HEK293 (cell line): ENCODE measurements at regions not wholly inside any gene's neighbourhood (a gene's known extent, or its start where the extent isn't known, plus 50 kb on each side); places are given as distances from the start of the nearest gene placed in this dataset.

ENCODE experiments used
- CTCF ChIA-PET: fragments of 350-600 bp; formaldehyde crosslinking; extraction: SDS; loops from one replicate; lab custom pipeline; 2021; ENCODE audit warnings: antibody characterized with exemption; lab: Yijun Ruan, JAX
- POLR2A ChIA-PET: fragments of 300-600 bp; formaldehyde crosslinking; extraction: SDS; loops from one replicate; lab custom pipeline; 2020; ENCODE audit warnings: antibody characterized with exemption, inconsistent platforms; lab: Yijun Ruan, JAX
- H3K27ac ChIP-seq: fragments of 200-500 bp; sonication (Bioruptor generic); 2 replicates; pipeline ENCODE4 v1.5.1; 2014; ENCODE audit warnings: low read depth, low read length, control low read depth, inconsistent platforms; ENCODE audit errors: extremely low read depth
- H3K36me3 ChIP-seq, 2 experiments: fragments of 200-500 bp in 1 of 2; sonication (Bioruptor generic) in 1 of 2; 1 replicate in 1 of 2; 2 replicates in 1 of 2; pipeline ENCODE4 v1.5.1; 2014 to 2017; ENCODE audit warnings: inconsistent platforms in 2 of 2, low read length in 2 of 2; ENCODE audit not compliant: control insufficient read depth in 2 of 2, insufficient read depth in 1 of 2
- H3K4me1 ChIP-seq: fragments of 200-500 bp; sonication (Bioruptor generic); 2 replicates; pipeline ENCODE4 v1.5.1; 2014; ENCODE audit warnings: mild to moderate bottlenecking, low read length, inconsistent platforms; ENCODE audit not compliant: control insufficient read depth, insufficient read depth
- H3K4me3 ChIP-seq: 2 replicates; pipeline ENCODE4 v1.5.1; 2011; ENCODE audit warnings: low read depth, mild to moderate bottlenecking, control low read depth, low read length, moderate library complexity
- H3K9me3 ChIP-seq: fragments of 200-500 bp; sonication (Bioruptor generic); 2 replicates; pipeline ENCODE4 v1.5.1; 2014; ENCODE audit warnings: low read depth, low read length, inconsistent platforms; ENCODE audit not compliant: control insufficient read depth, insufficient read depth
- BCL11B ChIP-seq: fragments of 450-650 bp; formaldehyde crosslinking; IDR thresholded peaks from 2 replicates; pipeline ENCODE4 v1.5.1; 2016; ENCODE audit warnings: low read depth, missing biosample characterization, missing genetic modification characterization
- BCL6B ChIP-seq: fragments of 450-650 bp; formaldehyde crosslinking; IDR thresholded peaks from 2 replicates; pipeline ENCODE4 v1.5.1; 2017; ENCODE audit warnings: missing biosample characterization, missing genetic modification characterization
- INSM2 ChIP-seq: fragments of 450-650 bp; formaldehyde crosslinking; IDR thresholded peaks from 2 replicates; pipeline ENCODE4 v1.5.1; 2016; ENCODE audit warnings: missing biosample characterization, missing genetic modification characterization
- PRDM2 ChIP-seq: fragments of 450-650 bp; formaldehyde crosslinking; IDR thresholded peaks from 2 replicates; pipeline ENCODE4 v1.5.1; 2016; ENCODE audit warnings: missing biosample characterization, missing genetic modification characterization, borderline replicate concordance
- SETDB1 ChIP-seq: IDR thresholded peaks from one replicate; pipeline ENCODE4 v1.6.1; 2017; ENCODE audit warnings: mild to moderate bottlenecking, low read length, moderate library complexity, mixed read lengths; ENCODE audit not compliant: insufficient read length
- ZBTB10 ChIP-seq: fragments of 450-650 bp; formaldehyde crosslinking; IDR thresholded peaks from 2 replicates; pipeline ENCODE4 v1.5.1; 2016; ENCODE audit warnings: missing biosample characterization, missing genetic modification characterization
- ZNF146 ChIP-seq: fragments of 450-650 bp; formaldehyde crosslinking; IDR thresholded peaks from 2 replicates; pipeline ENCODE4 v1.5.1; 2016; ENCODE audit warnings: missing biosample characterization, missing genetic modification characterization
- ZNF19 ChIP-seq: fragments of 450-650 bp; formaldehyde crosslinking; IDR thresholded peaks from 2 replicates; pipeline ENCODE4; 2016; ENCODE audit warnings: missing biosample characterization, missing genetic modification characterization, low read depth
- ZNF239 ChIP-seq: fragments of 450-650 bp; formaldehyde crosslinking; IDR thresholded peaks from 2 replicates; pipeline ENCODE4 v1.5.1; 2016; ENCODE audit warnings: missing biosample characterization, missing genetic modification characterization
- ZNF266 ChIP-seq: fragments of 450-650 bp; formaldehyde crosslinking; IDR thresholded peaks from 2 replicates; pipeline ENCODE4 v1.5.1; 2016; ENCODE audit warnings: missing biosample characterization, missing genetic modification characterization, low read depth
- ZNF473 ChIP-seq: fragments of 450-650 bp; formaldehyde crosslinking; IDR thresholded peaks from 2 replicates; pipeline ENCODE4 v1.5.1; 2017; ENCODE audit warnings: missing biosample characterization, missing genetic modification characterization
- ZNF510 ChIP-seq: fragments of 450-650 bp; formaldehyde crosslinking; IDR thresholded peaks from 2 replicates; pipeline ENCODE4 v1.5.1; 2018; ENCODE audit warnings: mild to moderate bottlenecking, missing genetic modification characterization, missing biosample characterization; ENCODE audit not compliant: insufficient replicate concordance
- ZNF514 ChIP-seq: fragments of 450-650 bp; formaldehyde crosslinking; IDR thresholded peaks from 2 replicates; pipeline ENCODE4 v1.5.1; 2016; ENCODE audit warnings: missing biosample characterization, missing genetic modification characterization
- ZNF629 ChIP-seq: fragments of 450-650 bp; formaldehyde crosslinking; IDR thresholded peaks from 2 replicates; pipeline ENCODE4 v1.5.1; 2017; ENCODE audit warnings: missing biosample characterization, missing genetic modification characterization
- TF ChIP-seq, protein P1 (sequence below): fragments of 450-650 bp; formaldehyde crosslinking; IDR thresholded peaks from 2 replicates; pipeline ENCODE4 v1.5.1; 2017; ENCODE audit warnings: missing biosample characterization, mild to moderate bottlenecking, missing genetic modification characterization, moderate library complexity
- TF ChIP-seq, protein P2 (sequence below): fragments of 450-650 bp; formaldehyde crosslinking; IDR thresholded peaks from 2 replicates; pipeline ENCODE4 v1.5.1; 2017; ENCODE audit warnings: missing biosample characterization, missing genetic modification characterization
- TF ChIP-seq, protein P3 (sequence below): fragments of 450-650 bp; IDR thresholded peaks from 2 replicates; pipeline ENCODE4 v1.5.1; 2018; ENCODE audit warnings: missing biosample characterization, mild to moderate bottlenecking, missing genetic modification characterization
- TF ChIP-seq, protein P4 (sequence below): sonication (generic); formaldehyde crosslinking; IDR thresholded peaks from 2 replicates; pipeline ENCODE4 v1.8.1; 2022; ENCODE audit warnings: mild to moderate bottlenecking, moderate library complexity, missing genetic modification reagents

DNA sequence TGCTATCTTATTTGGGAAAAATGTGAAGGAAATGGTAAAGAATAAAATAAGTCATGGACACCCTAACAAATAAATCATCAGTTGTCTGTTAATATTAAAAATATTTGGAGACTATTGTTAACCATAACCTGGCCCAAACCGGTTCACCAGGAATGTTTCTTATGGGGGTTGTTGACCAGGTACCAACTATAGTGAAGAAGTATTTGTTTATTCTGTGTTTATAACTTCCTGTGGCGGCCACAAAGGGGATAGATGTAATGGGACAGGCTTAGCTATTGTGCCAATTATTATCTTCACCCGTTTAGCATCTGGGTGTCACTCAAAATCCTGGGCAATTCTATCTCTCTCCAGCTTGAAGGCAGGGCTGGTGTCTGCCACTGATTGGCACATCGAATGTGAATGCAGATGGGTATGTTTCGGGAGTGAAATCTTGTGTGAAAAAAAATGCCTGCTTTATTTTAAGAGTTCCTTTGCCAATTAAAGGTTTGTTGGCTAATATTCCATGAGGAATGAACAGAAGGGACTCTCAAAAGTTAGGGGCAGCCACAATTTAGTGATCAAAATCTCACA, 500.9 kb downstream of the ARL4A start:
- POLR2A ChIA-PET: no interaction called here
- Histone ChIP-seq H3K4me3 (no peak overlapping the region), H3K27ac (no peak overlapping the region), H3K36me3 (no peaks in the 10 kb centered on the region), H3K9me3 (no peaks in the 10 kb centered on the region), H3K4me1 (no peaks in the 10 kb centered on the region)
- CTCF ChIA-PET: no interaction called here
- TF ChIP-seq ZNF266 (tag by site-specific recombination): no peak
- no peak for TF ChIP-seq ZNF146 (tag by site-specific recombination)
- no peak for TF ChIP-seq ZBTB10 (tag by site-specific recombination)
- TF ChIP-seq, protein P1, sequence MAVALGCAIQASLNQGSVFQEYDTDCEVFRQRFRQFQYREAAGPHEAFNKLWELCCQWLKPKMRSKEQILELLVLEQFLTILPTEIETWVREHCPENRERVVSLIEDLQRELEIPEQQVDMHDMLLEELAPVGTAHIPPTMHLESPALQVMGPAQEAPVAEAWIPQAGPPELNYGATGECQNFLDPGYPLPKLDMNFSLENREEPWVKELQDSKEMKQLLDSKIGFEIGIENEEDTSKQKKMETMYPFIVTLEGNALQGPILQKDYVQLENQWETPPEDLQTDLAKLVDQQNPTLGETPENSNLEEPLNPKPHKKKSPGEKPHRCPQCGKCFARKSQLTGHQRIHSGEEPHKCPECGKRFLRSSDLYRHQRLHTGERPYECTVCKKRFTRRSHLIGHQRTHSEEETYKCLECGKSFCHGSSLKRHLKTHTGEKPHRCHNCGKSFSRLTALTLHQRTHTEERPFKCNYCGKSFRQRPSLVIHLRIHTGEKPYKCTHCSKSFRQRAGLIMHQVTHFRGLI (tag by site-specific recombination): no peak
- TF ChIP-seq, protein P2, sequence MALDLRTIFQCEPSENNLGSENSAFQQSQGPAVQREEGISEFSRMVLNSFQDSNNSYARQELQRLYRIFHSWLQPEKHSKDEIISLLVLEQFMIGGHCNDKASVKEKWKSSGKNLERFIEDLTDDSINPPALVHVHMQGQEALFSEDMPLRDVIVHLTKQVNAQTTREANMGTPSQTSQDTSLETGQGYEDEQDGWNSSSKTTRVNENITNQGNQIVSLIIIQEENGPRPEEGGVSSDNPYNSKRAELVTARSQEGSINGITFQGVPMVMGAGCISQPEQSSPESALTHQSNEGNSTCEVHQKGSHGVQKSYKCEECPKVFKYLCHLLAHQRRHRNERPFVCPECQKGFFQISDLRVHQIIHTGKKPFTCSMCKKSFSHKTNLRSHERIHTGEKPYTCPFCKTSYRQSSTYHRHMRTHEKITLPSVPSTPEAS (tag by site-specific recombination): no peak
- TF ChIP-seq ZNF514 (tag by site-specific recombination): no peak
- TF ChIP-seq BCL11B: no peak
- TF ChIP-seq ZNF473: no peak
- no peak for TF ChIP-seq ZNF629 (tag by site-specific recombination)
- TF ChIP-seq INSM2 (tag by site-specific recombination): no peak
- TF ChIP-seq, protein P3, sequence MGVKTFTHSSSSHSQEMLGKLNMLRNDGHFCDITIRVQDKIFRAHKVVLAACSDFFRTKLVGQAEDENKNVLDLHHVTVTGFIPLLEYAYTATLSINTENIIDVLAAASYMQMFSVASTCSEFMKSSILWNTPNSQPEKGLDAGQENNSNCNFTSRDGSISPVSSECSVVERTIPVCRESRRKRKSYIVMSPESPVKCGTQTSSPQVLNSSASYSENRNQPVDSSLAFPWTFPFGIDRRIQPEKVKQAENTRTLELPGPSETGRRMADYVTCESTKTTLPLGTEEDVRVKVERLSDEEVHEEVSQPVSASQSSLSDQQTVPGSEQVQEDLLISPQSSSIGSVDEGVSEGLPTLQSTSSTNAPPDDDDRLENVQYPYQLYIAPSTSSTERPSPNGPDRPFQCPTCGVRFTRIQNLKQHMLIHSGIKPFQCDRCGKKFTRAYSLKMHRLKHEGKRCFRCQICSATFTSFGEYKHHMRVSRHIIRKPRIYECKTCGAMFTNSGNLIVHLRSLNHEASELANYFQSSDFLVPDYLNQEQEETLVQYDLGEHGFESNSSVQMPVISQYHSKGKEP (tag by site-specific recombination): no peak
- TF ChIP-seq, protein P4, sequence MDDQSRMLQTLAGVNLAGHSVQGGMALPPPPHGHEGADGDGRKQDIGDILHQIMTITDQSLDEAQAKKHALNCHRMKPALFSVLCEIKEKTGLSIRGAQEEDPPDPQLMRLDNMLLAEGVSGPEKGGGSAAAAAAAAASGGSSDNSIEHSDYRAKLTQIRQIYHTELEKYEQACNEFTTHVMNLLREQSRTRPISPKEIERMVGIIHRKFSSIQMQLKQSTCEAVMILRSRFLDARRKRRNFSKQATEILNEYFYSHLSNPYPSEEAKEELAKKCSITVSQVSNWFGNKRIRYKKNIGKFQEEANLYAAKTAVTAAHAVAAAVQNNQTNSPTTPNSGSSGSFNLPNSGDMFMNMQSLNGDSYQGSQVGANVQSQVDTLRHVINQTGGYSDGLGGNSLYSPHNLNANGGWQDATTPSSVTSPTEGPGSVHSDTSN: no peak
- TF ChIP-seq ZNF510 (tag by site-specific recombination): no peak
- TF ChIP-seq ZNF19 (tag by site-specific recombination): no peak
- TF ChIP-seq PRDM2 (tag by site-specific recombination): no peak
- TF ChIP-seq BCL6B (tag by site-specific recombination): no peak
- no peak for TF ChIP-seq ZNF239 (tag by site-specific recombination)
- no peak for TF ChIP-seq SETDB1
